ENCODE measurements at regions not wholly inside any gene's neighbourhood (a gene's known extent, or its start where the extent isn't known, plus 50 kb on each side); places are given as distances from the start of the nearest gene placed in this dataset.

DNA sequence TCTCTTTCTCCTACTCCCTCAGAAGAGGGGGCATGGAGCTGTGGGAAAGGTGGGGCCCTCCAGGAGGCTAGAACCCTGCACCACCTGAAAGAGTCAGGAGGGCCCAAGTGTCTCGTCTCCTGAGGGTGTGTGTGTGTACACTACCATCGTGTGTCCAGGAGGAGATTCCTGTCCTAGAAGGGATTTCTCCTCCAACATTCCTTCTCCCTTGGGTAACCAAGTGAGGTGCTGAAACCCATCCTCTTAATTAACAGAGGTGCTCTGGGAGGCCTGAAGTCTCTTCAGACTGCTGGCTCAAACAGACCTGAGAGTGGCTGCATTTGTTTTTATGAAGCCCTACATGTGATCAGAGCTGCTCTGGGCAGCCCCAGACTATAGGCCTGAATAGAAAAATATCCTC is 61.1 kb upstream of the FAM169A start (continued):
- TF ChIP-seq, protein P1, sequence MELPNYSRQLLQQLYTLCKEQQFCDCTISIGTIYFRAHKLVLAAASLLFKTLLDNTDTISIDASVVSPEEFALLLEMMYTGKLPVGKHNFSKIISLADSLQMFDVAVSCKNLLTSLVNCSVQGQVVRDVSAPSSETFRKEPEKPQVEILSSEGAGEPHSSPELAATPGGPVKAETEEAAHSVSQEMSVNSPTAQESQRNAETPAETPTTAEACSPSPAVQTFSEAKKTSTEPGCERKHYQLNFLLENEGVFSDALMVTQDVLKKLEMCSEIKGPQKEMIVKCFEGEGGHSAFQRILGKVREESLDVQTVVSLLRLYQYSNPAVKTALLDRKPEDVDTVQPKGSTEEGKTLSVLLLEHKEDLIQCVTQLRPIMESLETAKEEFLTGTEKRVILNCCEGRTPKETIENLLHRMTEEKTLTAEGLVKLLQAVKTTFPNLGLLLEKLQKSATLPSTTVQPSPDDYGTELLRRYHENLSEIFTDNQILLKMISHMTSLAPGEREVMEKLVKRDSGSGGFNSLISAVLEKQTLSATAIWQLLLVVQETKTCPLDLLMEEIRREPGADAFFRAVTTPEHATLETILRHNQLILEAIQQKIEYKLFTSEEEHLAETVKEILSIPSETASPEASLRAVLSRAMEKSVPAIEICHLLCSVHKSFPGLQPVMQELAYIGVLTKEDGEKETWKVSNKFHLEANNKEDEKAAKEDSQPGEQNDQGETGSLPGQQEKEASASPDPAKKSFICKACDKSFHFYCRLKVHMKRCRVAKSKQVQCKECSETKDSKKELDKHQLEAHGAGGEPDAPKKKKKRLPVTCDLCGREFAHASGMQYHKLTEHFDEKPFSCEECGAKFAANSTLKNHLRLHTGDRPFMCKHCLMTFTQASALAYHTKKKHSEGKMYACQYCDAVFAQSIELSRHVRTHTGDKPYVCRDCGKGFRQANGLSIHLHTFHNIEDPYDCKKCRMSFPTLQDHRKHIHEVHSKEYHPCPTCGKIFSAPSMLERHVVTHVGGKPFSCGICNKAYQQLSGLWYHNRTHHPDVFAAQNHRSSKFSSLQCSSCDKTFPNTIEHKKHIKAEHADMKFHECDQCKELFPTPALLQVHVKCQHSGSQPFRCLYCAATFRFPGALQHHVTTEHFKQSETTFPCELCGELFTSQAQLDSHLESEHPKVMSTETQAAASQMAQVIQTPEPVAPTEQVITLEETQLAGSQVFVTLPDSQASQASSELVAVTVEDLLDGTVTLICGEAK (IDR thresholded peaks at IDR 0.05) = no peak
- TF ChIP-seq, protein P1 (CRISPR knock-in tag; IDR thresholded peaks at IDR 0.05) = no peak

All from K562 (cell line).